GM12865 (cell line): ENCODE measurements at regions not wholly inside any gene's neighbourhood (a gene's known extent, or its start where the extent isn't known, plus 50 kb on each side); places are given as distances from the start of the nearest gene placed in this dataset.
A peak's percentile ranks its signal among the peaks of the same experiment; 100 is the strongest.
"Not testable (repeated sequence)": the region's sequence is repeated elsewhere in the genome, so short reads cannot be mapped to it uniquely, and the experiment has no call there.

Experiments used
- DNase-seq: peaks from one replicate; pipeline ENCODE4 v3.0.0; 2010; ENCODE audit warnings: low read depth
- H3K4me3 ChIP-seq: 2 replicates; pipeline ENCODE4 v1.5.1; 2011; ENCODE audit warnings: mild to moderate bottlenecking, low read depth, low read length, control low read depth
- CTCF ChIP-seq: IDR thresholded peaks from 2 replicates; pipeline ENCODE4 v1.5.1; 2011; ENCODE audit warnings: low read length, control low read depth, low read depth, inconsistent platforms; ENCODE audit not compliant: insufficient read depth; ENCODE audit errors: missing control alignments

DNA sequence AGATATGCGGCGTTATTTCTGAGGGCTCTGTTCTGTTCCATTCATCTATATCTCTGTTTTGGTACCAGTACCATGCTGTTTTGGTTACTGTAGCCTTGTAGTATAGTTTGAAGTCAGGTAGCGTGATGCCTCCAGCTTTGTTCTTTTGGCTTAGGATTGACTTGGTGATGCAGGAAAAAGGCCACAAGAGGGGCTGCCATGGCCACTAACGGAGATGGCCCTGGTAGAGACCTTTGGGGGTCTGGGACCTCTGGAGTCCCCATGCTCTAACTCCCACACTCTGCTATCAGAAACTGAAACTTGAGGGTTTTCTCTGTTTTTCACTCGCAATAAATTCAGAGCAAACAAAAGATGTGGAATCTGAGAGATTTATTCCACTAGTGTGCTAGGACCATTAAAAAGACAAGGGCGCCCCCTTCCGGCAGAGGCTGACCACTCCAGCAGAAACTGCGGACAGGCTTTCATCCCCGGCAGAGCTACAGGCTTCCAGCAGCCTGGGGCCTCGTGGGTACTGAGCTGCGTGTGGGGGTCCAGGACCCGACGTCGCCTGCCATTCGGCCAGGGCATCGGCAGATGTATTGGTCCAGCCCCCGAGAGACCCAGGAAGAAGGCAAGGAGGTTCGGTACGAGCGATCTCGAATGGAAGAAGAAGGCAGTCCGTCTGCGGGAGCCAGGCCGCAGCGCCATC, 775.1 kb downstream of the EPHA7 start:
- TF ChIP-seq CTCF: peak; percentile 39
- DNase-seq: peak; percentile 28
- H3K4me3 ChIP-seq: not testable (repeated sequence)

- DNase-seq: no peak
- no peak overlapping the region for H3K4me3 ChIP-seq
- no peak for TF ChIP-seq CTCF
These were observed 783.7 kb downstream of the EPHA7 start for GRCh38 chr6:92635553-92636153.

- no peak for DNase-seq
- TF ChIP-seq CTCF: no peak
- no peak overlapping the region for H3K4me3 ChIP-seq
These were observed 784.8 kb downstream of the EPHA7 start for GRCh38 chr6:92634561-92634960.

- H3K4me3 ChIP-seq: no peak overlapping the region
- TF ChIP-seq CTCF: no peak
- DNase-seq: no peak
These were observed 795.9 kb downstream of the EPHA7 start for GRCh38 chr6:92623431-92623830.

DNA sequence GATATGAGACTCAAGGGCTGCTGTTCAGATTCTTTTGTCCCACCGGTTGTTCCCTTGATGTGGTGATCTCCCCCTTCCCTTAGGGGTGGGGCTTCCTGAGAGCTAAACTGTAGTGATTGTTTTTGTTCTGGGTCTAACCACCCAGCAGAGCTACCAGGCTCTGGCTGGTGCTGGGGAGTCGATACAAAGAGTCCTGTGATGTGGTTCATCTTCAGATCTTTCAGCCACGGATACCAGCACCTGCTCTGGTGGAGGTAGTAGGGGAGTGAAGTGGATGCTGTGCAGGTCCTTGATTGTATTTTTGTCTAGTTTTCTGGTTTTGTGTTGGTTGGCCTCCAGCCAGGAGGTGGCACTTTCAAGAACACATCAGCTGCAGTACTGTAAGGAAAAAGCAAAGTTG, 801.6 kb downstream of the EPHA7 start:
- no peak for TF ChIP-seq CTCF
- no peak for DNase-seq
- H3K4me3 ChIP-seq: no peak overlapping the region

DNA sequence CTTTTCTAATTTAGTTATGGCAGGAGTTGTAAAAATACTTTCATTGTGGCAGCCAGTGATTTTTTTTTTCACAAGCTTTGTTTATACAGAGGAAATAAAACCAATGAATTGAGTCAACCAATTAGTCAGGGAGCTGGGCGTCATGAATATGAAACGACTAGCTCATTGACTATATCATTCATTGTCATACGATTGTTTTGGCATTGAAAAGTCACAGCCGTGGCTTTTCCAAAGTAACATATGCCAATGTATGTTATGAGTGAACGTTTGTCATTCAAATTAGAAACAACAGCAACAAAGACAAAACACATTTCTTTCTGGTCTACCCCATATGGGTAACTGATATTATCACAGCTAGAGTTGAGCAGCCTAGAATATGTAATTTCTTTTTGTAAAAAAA, 810.6 kb downstream of the EPHA7 start:
- no peak for TF ChIP-seq CTCF
- H3K4me3 ChIP-seq: no peak overlapping the region
- no peak for DNase-seq

DNA sequence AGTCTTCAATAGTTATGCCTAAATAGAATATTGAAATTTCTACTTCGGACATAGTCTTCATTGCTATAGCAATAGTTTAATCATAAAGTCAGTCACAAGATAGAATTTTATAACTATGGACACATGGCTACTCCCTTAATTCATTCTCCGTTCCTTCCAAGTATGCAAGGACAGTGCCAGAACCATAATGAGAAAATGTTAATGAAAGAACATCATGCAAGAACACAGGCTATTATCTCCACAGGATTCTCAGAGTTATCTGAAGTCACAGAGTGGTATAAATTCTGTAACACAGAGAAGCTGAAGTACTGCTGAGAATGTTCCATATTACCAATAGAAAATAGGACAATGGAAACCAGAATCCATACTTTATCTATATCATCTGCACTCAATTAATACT, 826.2 kb downstream of the EPHA7 start:
- no peak for DNase-seq
- H3K4me3 ChIP-seq: no peak overlapping the region
- TF ChIP-seq CTCF: no peak
